Panc1 (cell line): ENCODE measurements at regions not wholly inside any gene's neighbourhood (a gene's known extent, or its start where the extent isn't known, plus 50 kb on each side); places are given as distances from the start of the nearest gene placed in this dataset.

Experiments
- CTCF ChIP-seq: fragments of 450-650 bp; IDR thresholded peaks from 2 replicates; pipeline ENCODE4 v1.5.1; 2017; ENCODE audit warnings: mild to moderate bottlenecking
- POLR2AphosphoS5 ChIP-seq: IDR thresholded peaks from 2 replicates; pipeline ENCODE4 v1.6.1; 2012; ENCODE audit warnings: mild to moderate bottlenecking, low read depth, low read length, moderate library complexity
- REST ChIP-seq, 2 experiments: IDR thresholded peaks; 2 replicates each; pipeline ENCODE4 v1.6.1; 2011 to 2012; ENCODE audit warnings: low read depth in 2 of 2, control low read depth in 1 of 2, low read length in 1 of 2, mild to moderate bottlenecking in 1 of 2, moderate library complexity in 1 of 2; ENCODE audit not compliant: insufficient read depth in 1 of 2
- SIN3A ChIP-seq: IDR thresholded peaks from 2 replicates; pipeline ENCODE4 v1.6.1; 2012; ENCODE audit warnings: low read depth, mild to moderate bottlenecking, low read length, moderate library complexity, borderline replicate concordance; ENCODE audit not compliant: insufficient read depth
- TCF7L2 ChIP-seq: IDR thresholded peaks from 2 replicates; pipeline ENCODE4 v1.6.1; 2011; ENCODE audit warnings: mild to moderate bottlenecking, low read depth, low read length, inconsistent platforms

DNA sequence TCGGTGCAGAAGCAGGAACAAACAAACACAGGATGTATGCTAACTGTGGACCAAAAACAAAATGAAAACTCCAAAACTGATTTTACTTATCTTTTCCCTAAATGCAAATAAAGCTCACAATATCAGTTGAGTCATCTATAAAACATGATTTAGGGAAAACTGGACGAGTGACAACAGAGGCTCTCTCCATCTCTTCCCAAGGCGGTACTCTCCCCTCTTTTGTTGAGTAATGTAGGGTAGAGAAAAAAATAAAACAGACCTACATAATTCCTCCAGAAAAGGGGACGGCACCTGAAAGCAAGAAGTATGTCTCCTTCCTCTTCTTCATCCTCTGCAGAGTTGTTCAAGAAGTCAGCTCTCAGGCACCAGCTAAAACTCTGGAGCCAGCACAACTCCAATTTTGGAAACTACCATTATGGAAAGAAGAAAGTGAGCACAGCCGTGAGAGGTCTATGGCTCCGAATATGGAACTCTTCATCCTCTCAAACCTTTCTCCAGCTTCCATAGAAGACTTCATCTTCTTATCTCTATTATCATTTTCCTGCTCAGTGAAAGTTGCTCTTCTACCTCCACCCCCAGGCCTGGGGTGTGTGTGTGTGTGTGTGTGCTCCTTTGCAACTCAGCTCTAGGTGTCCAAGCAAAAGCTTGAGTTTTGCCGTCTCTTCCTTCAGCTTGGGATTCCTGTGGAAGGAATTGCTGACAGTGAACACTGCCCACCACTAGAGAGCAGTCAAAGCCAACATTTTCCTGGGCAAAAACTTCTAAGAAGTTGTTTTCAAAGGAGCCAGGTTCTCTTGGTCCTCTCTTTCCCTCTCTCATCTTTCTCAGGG, 155.4 kb downstream of the DIO2 start:
- peak; percentile 71 for TF ChIP-seq CTCF
- TF ChIP-seq POLR2AphosphoS5 = no peak
- TF ChIP-seq SIN3A = no peak
- TF ChIP-seq REST (IDR thresholded peaks at IDR 0.05; ENCODE audit: insufficient read depth in 1 of 2, low read depth in 2 of 2, low read length in 1 of 2) = no peak
- no peak for TF ChIP-seq TCF7L2
